ENCODE measurements at regions not wholly inside any gene's neighbourhood (a gene's known extent, or its start where the extent isn't known, plus 50 kb on each side); places are given as distances from the start of the nearest gene placed in this dataset.
"Not testable (repeated sequence)": the region's sequence is repeated elsewhere in the genome, so short reads cannot be mapped to it uniquely, and the experiment has no call there.

DNA sequence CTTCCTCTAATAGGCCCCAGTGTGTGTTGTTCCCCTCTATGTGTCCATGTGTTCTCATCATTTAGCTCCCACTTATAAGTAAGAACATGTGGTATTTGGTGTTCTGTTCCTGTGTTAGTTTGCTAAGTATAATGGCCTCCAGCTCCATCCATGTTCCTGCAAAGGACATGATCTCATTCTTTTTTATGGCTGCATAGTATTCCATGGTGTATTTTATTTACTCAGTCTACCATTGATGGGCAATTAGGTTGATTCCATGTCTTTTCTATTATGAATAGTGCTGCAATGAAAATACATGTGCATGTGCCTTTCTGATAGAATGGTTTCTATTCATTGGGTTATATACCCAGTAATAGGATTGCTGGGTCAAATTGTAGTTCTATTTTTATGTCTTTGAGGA, 394.2 kb upstream of the MTPN start:
- TF ChIP-seq EZH2 (IDR thresholded peaks at IDR 0.05; ENCODE audit: insufficient read depth, poor library complexity, severe bottlenecking); EZH2phosphoT487 (IDR thresholded peaks at IDR 0.05; ENCODE audit: insufficient read depth, low read depth): not testable (repeated sequence)

Data from GM23248 (cell line).